ENCODE measurements at regions not wholly inside any gene's neighbourhood (a gene's known extent, or its start where the extent isn't known, plus 50 kb on each side); places are given as distances from the start of the nearest gene placed in this dataset.

DNA sequence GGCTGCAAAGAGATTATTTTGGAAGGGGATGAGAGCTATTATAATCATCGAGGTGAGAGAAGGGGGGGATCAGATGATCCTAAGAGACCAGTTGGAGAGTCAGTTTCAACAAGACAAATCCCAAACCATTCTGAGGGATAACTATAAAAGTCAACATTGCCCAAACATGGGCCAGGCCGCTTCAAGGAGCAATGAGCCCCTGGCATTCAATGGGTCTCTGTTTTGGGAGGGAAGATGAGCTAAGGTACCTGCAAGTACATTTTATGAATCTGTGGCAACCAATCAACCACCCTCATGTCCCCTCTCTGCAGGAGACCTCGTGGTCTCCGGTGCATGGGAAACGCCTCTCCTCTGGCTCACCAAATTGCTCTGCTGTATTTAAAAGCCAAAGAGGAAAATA is 209.9 kb upstream of the C16orf82 start:
- TF ChIP-seq POLR2A (IDR thresholded peaks at IDR 0.05; ENCODE audit: extremely low read depth, insufficient read length) (no peak), MYC (IDR thresholded peaks at IDR 0.05; ENCODE audit: low read depth, low read length) (no peak)
- TF ChIP-seq, protein P1, sequence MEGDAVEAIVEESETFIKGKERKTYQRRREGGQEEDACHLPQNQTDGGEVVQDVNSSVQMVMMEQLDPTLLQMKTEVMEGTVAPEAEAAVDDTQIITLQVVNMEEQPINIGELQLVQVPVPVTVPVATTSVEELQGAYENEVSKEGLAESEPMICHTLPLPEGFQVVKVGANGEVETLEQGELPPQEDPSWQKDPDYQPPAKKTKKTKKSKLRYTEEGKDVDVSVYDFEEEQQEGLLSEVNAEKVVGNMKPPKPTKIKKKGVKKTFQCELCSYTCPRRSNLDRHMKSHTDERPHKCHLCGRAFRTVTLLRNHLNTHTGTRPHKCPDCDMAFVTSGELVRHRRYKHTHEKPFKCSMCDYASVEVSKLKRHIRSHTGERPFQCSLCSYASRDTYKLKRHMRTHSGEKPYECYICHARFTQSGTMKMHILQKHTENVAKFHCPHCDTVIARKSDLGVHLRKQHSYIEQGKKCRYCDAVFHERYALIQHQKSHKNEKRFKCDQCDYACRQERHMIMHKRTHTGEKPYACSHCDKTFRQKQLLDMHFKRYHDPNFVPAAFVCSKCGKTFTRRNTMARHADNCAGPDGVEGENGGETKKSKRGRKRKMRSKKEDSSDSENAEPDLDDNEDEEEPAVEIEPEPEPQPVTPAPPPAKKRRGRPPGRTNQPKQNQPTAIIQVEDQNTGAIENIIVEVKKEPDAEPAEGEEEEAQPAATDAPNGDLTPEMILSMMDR (IDR thresholded peaks at IDR 0.05; ENCODE audit: low read depth, low read length), result no peak
- TF ChIP-seq, protein P2, sequence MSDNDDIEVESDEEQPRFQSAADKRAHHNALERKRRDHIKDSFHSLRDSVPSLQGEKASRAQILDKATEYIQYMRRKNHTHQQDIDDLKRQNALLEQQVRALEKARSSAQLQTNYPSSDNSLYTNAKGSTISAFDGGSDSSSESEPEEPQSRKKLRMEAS (IDR thresholded peaks at IDR 0.05; ENCODE audit: low read depth, low read length), result no peak
